Stimulated activated CD4-positive, alpha-beta T cell treated with anti-CD3 and anti-CD28 coated beads, TNF-alpha, amount 100 ng/mL, for 4 hours (primary cell): ENCODE measurements at regions not wholly inside any gene's neighbourhood (a gene's known extent, or its start where the extent isn't known, plus 50 kb on each side); places are given as distances from the start of the nearest gene placed in this dataset.
"Not testable (repeated sequence)": the region's sequence is repeated elsewhere in the genome, so short reads cannot be mapped to it uniquely, and the experiment has no call there.

Source experiments
- DNase-seq, 3 experiments: peaks; one replicate each; pipeline ENCODE4 v3.0.0-alpha.2; 2020; ENCODE audit warnings: low read depth in 3 of 3

GRCh38 chr14:71240171-71240570 lies 332.9 kb downstream of the PCNX1 start:
- DNase-seq: no peak

GRCh38 chr14:71240866-71241520 lies 333.7 kb downstream of the PCNX1 start:
- no peak for DNase-seq

GRCh38 chr14:71242237-71242748 lies 335.0 kb downstream of the PCNX1 start:
- DNase-seq: no peak

GRCh38 chr14:71243697-71244096 lies 336.4 kb downstream of the PCNX1 start:
- DNase-seq: no peak

GRCh38 chr14:71244341-71244740 lies 337.1 kb downstream of the PCNX1 start:
- DNase-seq: no peak

- DNase-seq: no peak
These were observed 338.6 kb downstream of the PCNX1 start for GRCh38 chr14:71245659-71246361.

- no peak for DNase-seq
These were observed 339.3 kb downstream of the PCNX1 start for GRCh38 chr14:71246539-71246938.

GRCh38 chr14:71247106-71247505 lies 339.8 kb downstream of the PCNX1 start:
- DNase-seq: no peak

- DNase-seq: no peak
These were observed 340.9 kb downstream of the PCNX1 start for GRCh38 chr14:71248194-71248593.

GRCh38 chr14:71250347-71250746 lies 343.1 kb downstream of the PCNX1 start:
- DNase-seq: no peak

- DNase-seq: no peak
These were observed 343.5 kb downstream of the PCNX1 start for GRCh38 chr14:71250791-71251190.

- not testable (repeated sequence) for DNase-seq
These were observed 346.9 kb downstream of the PCNX1 start for GRCh38 chr14:71254091-71254719.

GRCh38 chr14:71261206-71261605 lies 353.9 kb downstream of the PCNX1 start:
- no peak for DNase-seq

- DNase-seq: no peak
These were observed 355.2 kb downstream of the PCNX1 start for GRCh38 chr14:71262441-71262840.

GRCh38 chr14:71264260-71264659 lies 357.0 kb downstream of the PCNX1 start:
- DNase-seq: no peak

- no peak for DNase-seq
These were observed 359.8 kb downstream of the PCNX1 start for GRCh38 chr14:71267007-71267513.

GRCh38 chr14:71267691-71268090 lies 360.4 kb downstream of the PCNX1 start:
- no peak for DNase-seq

GRCh38 chr14:71270111-71270510 lies 362.9 kb downstream of the PCNX1 start:
- no peak for DNase-seq

GRCh38 chr14:71271166-71271945 lies 364.1 kb downstream of the PCNX1 start:
- no peak for DNase-seq

GRCh38 chr14:71273366-71273765 lies 366.1 kb downstream of the PCNX1 start:
- DNase-seq: no peak

GRCh38 chr14:71284048-71284447 lies 376.8 kb downstream of the PCNX1 start:
- no peak for DNase-seq

- no peak for DNase-seq
These were observed 378.9 kb downstream of the PCNX1 start for GRCh38 chr14:71286126-71286525.
